ENCODE measurements at regions not wholly inside any gene's neighbourhood (a gene's known extent, or its start where the extent isn't known, plus 50 kb on each side); places are given as distances from the start of the nearest gene placed in this dataset.
"Not testable (repeated sequence)": the region's sequence is repeated elsewhere in the genome, so short reads cannot be mapped to it uniquely, and the experiment has no call there.

DNA sequence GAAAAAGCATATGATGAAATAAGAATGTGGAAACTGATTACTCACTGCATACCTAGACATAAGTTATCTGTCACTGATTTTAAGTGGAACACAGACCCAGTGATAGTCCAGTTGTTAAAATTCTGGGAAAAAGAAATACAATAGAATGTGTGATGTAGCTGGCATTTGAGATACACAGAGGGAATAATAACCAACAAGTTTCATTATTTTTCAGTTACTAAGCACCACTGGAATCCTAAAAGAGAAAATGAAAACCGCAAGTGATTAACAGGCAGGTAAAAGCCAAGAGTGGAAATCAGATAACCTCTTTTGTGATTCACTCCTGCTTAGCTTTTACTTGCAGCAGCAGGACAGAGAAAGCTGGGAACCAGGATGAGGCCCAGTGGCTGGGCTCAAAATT is 994.0 kb upstream of the SEMA6A start:
- DNase-seq: no peak

DNA sequence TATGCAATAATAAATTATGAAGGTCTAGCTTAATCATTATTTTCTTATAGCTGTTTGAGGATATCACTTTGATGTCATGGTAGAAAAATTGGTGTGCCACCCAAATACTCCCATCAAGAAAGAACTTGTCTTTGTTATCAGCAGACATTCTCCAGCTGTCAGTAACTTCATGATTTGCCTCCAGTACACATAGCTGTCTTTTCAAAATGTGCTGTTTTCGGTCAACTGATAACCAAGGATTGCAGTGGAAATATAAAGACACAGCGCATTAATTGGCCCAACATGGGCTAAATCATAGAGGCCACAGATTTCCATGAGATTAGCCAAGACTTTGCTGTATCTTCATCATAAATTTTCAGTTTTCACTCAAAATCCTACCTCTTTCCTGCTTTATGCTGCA is 993.5 kb upstream of the SEMA6A start:
- DNase-seq: no peak

DNA sequence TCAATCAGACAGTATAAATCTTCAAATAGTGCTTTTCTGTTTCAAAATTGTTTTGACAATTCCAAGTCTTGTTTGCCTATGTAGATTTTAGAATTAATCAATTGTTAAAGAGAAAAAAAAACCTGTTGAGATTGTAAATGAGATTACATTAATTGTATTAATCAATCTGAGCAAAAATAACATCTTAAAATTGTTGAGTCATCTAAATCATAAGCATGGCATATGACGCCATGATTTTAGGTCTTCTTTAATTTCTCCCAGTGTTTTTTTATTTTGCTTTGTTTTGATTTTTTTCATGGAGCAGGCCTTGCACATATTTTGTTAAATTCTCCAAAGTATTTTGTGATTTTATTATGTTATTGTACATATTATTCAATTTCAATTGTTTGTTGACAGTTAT is 988.0 kb upstream of the SEMA6A start:
- no peak for DNase-seq

DNA sequence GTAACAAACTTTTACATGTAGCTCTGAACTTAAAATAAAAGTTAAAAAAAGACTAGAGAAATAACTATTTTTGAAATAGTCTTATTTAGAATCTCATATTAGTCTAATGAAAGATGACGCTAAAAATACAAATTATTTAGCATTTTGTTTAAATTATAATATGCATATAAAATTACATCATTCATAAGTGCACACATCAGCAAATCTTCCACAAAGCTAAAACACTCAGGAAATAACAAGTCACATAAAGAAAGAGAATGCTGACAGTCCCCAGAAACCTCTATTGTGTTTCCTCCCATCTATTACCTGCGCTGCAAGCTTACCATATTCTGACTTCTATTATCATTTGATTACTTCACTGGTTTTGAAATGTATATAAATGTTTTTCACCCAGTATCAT is 986.9 kb upstream of the SEMA6A start:
- DNase-seq: no peak

DNA sequence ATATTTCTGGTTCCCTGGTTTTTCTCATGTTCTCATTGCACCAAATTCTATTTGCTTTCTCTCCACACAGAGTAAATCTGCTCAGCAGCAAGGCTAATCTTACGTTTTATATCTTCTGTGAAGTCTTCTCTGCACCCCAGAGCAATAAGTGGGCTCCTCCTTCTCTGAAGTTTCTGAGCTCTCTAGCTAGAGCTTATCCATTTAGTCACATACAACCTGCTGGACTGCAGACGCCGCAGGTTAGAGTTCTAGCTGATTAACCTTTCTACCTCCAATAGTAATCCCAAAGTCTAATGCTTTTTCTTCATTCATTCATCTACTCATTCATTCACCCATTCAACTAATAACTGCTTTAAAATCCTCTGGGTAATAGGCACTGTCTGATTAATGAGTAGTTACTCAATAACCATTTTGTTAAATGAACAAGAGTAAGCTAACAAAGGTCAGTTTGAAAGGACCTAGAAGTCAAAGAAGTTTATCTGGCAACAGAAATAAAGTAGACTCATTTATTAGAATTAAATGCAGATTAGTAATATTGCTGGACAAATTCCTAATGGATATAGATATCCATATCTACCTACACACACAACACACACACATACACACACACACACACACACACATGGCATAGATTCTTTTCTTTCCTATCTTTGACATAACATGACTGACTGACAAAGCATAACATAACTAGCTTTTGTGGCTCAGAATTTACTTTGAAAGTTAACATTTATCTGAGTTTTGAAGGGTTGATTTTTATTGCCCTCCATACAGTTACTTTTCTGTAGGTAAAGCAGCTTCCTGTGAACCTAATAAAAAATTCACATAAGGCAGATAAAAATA is 984.6 kb upstream of the SEMA6A start:
- DNase-seq: no peak

DNA sequence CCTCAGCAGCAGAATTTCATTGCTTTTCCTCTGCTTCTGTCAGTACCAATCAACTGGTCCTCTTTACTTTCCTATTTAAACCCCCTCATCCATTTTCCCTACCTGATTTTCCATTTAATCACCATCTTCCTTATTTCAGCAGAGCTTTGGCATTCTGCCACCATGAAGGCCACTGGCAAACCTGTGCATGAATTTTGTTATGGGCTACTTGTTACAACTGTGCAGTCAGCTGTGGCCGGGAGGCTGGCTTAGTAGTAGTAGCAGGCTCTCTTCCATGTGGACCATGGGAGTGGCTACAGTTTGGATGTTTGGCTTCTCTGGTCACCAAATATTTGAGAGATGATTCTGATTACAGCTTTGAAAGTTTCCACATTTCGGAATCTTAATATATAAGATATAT is 976.6 kb upstream of the SEMA6A start:
- DNase-seq: no peak

DNA sequence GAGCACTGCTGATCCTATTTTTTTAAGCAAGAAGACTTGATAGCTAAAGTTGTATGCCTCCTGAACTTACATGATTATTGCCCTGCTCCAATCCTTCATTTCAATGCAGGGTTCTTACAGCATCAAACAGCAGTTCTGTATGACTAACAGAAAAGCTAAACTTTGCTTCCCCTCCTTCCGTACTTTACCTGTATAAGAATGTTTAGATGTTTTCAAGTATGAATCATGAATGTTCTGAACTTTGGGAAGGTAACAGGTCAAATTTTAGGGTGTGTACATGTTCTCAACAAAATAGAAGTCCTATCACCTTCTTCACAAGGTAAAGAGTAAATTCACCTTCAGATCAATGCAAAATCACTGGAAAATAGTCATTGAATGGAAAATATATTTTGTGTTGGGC is 972.6 kb upstream of the SEMA6A start:
- no peak for DNase-seq

DNA sequence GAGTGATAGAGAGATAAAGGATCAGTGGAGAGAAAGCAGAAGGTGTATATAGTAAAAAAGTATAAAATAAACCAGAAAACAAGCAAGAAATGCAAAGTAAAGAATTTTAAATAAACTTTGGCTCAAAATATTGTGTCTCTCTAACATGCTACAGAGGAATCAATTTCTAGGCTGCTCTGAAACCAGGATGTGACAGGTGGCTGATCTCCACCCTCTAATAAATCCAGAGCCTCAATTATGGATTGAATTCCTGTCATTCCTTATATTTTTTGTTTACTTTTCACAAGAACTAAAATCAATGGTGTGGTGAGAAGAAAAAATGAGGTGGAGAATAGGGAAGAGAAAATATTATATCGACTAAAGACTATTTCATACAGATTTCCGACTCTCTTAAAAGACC is 965.1 kb upstream of the SEMA6A start:
- no peak for DNase-seq

DNA sequence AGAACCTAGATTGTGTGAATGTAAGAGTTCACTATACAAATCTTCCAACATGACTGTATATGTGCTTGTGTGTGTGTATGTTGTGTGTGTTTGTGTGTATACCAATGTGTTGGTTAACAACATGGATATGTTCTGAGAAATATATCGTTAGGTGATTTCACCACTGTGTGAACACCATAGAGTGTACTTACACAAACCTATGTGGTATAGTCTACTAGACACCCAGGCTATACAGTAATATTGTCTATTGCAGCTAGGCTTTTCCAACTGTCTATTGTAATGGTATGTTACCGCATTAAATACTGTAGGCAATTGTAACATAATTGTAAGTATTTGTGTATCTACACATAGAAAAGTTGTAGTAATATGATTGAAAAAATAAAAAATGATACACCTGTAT is 959.2 kb upstream of the SEMA6A start:
- no peak for DNase-seq

DNA sequence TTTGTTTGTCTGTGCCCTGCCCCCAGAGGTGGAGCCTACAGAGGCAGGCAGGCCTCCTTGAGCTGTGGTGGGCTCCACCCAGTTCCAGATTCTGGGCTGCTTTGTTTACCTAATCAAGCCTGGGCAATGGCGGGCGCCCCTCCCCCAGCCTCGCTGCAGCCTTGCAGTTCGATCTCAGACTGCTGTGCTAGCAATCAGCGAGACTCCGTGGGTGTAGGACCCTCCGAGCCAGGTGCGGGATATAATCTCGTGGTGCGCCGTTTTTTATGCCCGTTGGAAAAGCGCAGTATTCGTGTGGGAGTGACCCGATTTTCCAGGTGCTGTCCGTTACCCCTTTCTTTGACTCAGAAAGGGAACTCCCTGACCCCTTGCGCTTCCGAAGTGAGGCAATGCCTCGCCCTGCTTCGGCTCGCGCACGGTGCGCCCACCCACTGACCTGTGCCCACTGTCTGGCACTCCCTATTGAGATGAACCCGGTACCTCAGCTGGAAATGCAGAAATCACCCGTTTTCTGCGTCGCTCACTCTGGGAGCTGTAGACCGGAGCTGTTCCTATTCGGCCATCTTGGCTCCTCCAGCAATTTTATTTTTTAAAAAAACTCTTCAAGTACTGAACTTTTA is 958.5 kb upstream of the SEMA6A start:
- not testable (repeated sequence) for DNase-seq

DNA sequence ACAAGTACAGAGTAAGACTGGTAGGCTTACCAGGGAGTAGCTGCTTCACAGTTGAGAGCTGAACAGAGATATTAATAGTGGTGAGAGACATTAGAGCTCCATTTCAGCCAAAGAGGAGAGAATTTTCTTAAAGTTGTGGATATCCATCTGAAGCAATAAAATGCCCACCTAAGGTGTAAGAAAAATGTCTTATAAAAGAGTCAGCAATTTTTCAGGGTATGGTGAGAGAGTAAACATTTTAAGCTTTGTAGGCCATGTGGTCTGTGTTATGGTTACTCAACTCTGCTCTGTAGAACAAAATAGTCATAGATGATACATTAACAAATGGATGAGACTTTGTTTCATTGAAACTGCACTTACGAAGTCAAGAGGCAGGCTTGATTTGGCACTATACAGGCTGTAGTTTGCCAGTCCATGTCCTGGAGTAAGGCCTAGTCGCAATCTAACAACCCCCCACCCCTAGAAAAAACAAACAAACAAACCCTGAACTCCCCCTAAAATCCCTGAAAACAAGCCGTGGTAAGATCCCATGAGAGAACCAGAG is 945.4 kb upstream of the SEMA6A start:
- no peak for DNase-seq

DNA sequence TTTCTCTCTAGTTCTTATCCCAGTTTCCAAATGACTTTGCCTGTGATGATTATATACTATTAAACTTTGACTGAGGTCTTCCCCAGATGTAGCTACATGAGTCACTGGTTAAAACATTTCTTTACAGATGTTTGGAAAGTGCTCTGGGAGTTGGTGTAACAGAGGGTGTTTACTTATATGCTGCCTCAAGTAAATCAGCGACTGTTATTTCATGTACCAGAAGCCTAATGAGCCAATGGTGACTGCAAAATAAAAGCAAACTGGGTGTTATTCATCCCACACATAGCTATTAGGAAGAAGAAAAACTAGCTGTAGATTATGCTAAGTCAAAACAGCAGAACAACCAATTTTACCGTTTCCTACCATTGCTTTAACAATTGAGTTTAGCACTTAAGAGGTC is 929.7 kb upstream of the SEMA6A start:
- DNase-seq: no peak

DNA sequence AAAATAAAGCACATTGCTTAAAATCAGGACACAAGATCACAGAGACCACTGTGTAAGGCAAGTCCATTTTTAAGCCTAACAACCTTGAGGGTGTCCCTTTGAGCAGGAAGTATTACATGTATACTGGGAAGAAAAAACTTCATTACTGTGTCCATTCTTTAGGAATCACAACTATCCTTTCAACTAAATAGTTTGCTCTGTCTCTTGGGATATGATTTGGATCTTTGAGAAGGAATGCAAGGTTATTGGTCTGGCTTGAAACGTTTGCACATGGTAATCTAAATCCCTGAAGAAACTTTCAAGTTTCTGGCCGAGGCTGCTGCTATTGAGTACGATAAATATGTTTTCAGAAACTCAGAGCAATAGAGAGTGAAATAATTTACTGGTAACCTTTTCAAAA is 923.0 kb upstream of the SEMA6A start:
- DNase-seq: no peak

DNA sequence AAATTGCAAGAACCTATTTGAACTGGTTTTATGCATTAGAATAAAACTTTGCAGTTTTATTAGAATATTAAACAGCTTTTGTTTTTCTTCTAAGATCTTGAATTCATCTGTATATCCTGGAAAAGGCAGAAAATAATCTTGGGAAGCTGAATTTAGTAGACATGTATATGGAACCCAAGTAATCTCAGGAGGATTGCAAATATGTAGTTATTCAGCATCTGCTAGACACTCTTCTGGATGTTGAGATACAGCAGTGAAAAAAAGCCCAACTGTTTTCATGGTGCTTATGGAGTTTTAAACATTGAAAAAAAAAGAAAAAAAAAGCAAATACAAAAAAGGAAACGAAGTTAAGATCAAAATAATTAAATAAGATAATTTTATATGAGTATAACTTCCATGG is 922.2 kb upstream of the SEMA6A start:
- no peak for DNase-seq

DNA sequence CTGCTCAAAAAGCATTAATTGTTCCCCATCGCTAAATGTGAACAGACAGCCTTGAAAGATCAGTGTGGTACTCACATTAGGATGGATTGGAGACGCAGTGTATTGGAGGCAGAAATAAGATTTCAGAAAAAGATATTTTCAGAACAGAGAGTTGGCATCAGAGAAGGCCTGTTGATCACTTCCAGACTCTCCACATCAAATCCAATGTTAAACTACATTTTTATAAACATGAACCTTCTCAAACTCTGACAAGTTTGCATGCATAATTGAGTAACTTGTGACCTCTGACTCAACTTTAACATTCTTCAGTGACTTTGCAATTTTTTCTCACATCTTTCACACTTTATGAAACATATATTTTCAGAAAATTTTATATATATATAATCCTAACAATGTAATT is 919.6 kb upstream of the SEMA6A start:
- DNase-seq: no peak

DNA sequence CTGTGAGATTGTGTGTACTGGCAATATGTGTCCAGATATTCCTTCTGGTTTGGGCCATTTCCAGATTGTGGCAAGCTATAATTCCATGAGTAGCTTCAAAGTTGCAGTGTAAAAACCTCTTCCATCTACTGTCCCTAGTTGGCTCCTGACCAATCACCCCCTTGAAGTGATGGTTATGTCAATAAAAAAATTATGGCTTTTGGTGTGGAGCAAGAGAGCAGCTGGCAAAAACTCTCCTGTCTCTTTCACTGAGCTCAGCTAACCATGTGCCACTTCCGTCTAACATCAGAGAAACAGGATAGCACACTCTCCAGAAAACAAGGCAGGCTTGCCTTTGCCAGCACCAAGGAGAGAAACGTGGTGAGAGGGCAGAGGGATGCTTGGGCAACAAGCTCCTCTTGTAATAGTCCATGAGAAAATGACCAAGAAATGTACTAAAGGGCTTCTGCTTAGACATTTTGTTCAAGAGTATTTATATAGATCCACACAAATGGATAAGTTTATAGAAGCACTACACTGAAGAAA is 914.4 kb upstream of the SEMA6A start:
- no peak for DNase-seq

DNA sequence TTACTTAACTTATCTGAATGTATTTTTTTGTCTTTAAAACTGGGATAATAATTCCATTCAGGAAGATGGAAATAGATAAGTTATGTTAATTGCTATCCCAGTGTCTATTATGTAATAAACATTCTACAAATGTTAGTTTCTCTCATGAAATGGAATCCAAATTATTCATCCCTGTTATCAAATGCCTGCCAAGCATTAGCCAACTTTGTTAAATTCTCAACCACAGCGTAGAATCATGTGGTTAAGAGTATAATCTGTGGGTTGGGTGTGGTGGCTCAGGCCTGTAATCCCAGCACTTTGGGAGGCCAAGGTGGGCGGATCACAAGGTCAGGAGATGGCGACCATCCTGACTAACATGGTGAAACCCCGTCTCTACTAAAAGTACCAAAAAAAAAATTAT is 912.9 kb upstream of the SEMA6A start:
- DNase-seq: no peak

DNA sequence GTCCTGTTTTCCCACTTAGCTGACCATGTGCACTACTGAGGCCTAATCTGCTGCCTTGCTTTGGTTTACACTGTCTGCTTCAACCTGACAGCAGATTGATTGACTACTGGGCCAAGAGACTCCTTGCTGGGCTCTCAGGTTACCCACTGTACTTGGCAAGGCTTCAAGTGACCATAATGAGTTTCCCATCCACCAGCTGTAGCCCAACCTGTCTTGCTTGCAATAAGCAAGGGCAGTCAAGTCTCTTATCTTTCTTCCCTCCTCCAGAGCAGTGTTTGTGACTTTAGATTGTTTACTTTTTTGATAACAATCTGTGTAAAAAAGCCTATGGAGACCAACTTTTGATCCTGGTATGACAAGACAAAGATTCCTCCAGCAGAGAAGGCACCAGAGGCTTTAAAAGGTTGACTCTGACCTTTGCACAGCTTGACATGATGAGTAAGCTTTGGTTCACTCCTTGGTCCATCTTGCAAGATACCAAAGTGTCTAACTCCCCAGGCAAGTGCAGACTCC is 912.3 kb upstream of the SEMA6A start:
- DNase-seq: no peak

DNA sequence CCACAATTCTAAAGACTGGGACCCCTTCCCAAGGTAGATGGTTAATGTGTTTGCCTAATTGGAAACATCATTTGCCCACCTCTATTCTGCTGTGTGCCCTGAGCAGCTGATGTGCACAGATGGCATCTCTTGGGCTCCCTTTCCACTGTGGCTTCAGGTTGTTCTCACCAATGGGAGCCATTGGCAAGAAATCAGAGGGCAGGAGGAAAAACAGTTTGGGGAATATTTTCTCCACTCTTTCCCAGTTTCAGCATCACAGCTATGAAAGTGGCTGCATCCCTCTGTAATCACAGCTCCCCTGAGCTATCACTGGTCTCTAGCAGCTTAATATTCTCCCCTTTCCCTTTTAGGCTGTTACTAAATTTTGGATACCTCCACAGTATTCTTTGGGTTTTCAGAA is 911.6 kb upstream of the SEMA6A start:
- no peak for DNase-seq

DNA sequence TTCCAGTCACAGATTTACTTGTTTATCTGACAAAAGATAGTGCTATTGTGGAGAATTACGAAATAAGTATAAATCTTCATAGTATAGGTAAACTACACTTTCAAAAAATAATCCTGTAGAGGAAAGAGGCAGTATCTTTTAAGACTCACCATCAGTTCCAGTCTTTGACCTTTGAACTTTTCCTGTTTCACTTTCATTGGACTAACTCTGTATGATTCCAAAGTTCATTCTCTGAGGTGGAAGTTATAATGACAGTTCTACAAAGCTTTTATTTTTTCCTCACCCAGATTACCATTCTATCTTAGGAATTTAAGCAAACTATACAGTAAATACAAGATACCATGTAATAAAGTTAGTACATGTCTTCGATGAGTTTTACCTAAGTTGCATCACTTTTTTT is 901.3 kb upstream of the SEMA6A start:
- DNase-seq: no peak

DNA sequence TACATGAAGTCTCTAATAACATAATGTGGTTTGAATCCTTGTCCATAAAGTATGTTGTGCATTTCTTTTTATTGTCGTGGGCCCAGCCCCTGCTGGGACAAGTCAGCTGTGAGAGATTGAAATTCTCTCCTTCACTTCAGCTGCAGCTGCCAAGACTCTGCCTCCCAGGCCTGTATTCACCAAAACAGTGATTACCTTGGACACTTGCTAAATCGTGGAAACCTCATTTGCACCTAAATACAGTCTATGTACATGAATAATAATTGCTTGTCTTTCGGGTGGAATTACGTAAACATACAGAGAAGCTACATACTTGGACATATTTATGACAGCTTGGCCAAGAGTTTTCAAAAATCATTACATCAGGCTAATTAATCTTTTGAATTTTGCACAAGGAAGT is 898.5 kb upstream of the SEMA6A start:
- no peak for DNase-seq

DNA sequence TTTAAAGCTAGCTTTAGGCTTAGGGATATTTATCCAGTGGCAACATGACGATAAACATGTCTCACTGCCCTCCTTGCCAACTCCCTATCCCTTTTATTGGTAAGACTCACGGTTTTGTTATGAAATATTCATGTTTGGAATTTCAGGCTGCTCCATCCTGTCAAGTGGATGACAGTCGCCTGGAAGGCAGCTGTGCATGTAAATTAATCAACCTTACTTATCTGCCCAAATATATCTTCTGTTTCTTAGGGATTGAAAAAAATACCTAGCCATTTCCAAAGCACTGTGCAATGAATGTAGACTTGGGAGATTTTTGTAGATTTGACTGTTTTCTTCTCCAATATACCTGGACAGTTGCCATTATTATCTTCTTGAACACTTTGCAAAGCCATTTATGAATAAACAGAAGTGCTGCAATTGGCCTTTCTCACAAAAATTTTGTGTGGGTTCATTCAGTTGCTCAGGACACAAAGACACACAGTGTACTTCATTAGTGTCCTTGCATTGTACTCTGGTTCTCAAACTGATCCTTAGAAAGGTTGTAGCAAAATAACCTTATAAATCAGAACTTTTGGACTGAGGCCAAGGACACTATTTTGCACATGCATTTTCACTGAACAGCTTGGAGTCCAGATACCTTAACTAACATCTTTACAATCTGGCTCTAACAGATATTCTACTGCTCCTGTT is 889.4 kb upstream of the SEMA6A start:
- DNase-seq: no peak

DNA sequence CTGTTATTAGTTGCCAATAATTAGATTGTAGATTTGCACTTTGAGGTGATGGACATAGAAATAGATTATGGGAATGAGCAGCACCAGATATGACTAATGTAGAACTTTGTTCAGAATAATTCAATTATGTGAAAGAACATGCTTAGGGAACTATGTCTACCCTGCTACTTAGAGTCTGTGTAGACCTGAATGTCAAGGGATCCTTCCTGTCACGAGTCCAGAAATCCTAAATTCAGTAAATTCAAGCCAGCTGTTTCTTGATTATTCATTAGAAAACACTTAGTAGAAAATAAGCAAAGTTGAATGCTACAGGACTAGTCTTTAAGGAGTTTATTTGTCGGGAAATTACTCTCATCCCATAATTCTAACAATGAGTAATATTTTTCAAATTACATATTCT is 887.3 kb upstream of the SEMA6A start:
- DNase-seq: no peak

DNA sequence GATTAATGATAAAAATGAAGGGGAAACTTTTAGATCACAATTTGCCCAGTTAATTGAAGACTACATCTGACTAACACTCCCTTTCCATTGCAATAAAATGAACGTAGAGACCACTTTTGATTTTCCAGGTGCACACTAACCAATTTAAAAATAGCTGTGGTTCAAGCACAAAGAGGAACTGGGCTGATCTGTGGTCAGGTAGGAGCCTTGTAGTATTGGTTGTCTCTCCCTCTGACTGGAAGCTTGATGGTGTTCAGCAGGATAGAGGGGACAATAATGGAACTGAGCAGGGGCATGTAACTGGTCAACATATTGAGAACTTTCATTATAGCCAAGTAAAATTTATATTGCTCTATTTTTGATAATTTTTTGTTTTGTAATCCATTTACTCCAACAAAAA is 886.8 kb upstream of the SEMA6A start:
- DNase-seq: no peak
